GM20000 (cell line): ENCODE measurements at regions not wholly inside any gene's neighbourhood (a gene's known extent, or its start where the extent isn't known, plus 50 kb on each side); places are given as distances from the start of the nearest gene placed in this dataset.
"Not testable (repeated sequence)": the region's sequence is repeated elsewhere in the genome, so short reads cannot be mapped to it uniquely, and the experiment has no call there.

Experiments
- DNase-seq: peaks from one replicate; pipeline ENCODE4 v3.0.0; 2012; ENCODE audit warnings: low spot score
- CTCF ChIP-seq: IDR thresholded peaks from 2 replicates; pipeline ENCODE4 v1.5.1; 2012; ENCODE audit warnings: mild to moderate bottlenecking, control low read depth; ENCODE audit errors: extremely low read depth, missing control alignments

DNA sequence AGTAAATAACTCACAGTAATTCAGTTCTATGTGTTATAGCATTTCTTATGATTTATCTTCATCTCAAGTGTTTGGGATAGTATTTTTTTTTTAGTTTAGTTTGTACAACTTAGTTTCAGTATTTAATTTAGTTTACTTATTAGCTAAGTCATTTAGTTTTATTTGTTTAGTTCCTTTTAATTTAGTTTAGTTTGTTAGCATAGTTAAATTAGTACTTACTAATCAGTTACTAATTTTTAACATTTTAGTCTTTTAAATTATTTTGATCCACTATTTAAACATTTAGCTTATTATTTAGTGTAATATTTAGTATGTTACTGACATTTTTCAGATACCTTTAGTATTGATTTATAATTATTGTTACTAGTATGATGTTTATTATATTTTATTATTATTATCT is 85.2 kb upstream of the SIPA1L2 start:
- TF ChIP-seq CTCF = no peak
- DNase-seq = no peak

GRCh38 chr1:232717911-232718310 is 87.3 kb upstream of the MAP10 start:
- DNase-seq = not testable (repeated sequence)

GRCh38 chr1:232718928-232719927 is 86.0 kb upstream of the MAP10 start:
- no peak for TF ChIP-seq CTCF
- DNase-seq = no peak

DNA sequence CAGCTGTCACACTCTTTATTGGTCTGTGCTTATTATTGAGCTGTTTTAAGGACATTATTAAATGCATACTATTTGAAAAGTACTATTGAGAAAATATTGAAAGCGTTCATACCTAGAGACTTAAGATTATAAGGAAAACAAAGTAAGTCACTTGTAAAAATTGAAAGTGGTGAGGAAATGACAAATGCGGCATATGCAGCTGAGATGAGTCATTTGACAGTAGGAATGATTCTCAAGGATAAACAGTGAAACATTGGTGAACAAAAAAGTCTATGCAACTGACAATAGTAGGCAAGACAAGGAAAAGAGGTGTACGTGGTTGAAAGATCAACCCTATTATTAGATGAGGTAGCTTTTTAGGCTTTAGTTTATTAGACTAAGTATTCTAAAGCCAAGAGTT is 82.6 kb upstream of the MAP10 start:
- no peak for DNase-seq
- TF ChIP-seq CTCF = no peak

- peak; percentile 16 for DNase-seq
Observed at GRCh38 chr1:232725305-232726047, 79.7 kb upstream of the MAP10 start.

DNA sequence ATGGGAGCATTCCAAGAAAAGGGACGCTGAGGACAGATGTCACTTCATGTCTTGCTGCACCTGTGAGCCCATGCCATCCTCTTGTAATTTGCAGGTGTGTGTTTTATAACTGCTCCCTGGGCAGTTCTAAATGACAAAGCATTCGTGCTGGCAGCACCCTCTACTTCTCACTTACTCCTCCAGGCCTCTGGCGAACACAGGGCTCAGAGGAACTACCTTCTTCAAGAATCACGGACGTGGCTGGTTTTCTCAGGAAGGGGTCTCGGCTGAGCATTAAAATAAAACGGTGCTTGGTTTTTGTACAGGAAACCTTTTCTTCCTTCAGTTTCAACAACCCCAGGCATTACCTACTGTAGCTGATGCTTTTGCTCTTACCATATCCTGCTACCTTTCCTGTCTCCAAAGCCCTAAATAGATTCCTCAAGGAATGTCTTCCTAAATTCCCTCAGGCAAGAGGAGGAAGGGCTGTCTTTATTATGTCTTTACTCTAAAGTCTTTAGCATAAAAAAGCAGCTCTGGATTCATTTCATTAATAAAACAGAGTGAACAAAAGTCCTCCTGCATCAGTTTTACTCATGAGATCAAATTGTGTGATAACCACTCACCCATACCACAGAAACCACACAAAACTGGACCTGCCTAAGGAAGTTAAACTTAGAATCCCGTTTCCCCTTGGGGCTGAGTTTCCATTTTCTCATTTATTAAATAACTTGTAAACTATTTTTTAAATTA is 79.0 kb upstream of the MAP10 start:
- peak; percentile 10 for DNase-seq
- no peak for TF ChIP-seq CTCF

More at GRCh38 chr1:232725305-232726047, 79.7 kb upstream of the MAP10 start:
- no peak for TF ChIP-seq CTCF

DNA sequence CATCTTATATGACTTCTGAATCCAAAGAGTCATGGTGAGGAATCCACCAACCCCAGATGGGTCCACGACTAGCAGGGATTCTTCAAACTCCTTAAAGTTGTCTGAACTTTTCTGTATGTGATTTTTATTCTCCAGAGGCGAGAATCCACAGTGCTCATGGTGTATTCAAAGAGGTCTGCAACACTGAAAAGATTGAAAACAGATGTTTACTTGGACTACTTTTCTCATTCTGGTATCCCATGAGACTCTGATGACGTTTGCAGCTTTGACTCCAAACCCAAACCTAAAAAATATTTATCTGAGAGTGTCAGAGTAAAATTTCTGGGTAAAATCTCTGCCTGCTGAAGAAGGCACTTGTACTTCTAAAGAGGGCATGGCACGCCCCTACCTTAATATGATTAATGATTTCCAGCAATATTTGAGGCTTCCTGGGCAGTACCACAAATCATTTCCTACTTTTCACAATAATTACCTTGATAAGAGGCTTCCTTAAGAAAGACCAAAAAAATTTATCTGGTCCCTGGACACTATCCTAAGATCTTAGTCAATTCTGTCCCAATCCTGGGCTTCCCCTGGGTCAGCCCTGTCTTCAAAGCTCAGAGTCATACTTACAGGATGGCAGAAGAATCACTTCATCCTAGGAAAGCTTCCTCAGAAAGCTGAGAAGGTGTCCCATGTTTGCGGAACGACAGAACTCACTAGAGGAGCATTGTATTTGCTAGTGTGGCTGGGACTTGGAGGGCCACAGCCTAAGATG is 76.5 kb upstream of the MAP10 start:
- no peak for TF ChIP-seq CTCF
- DNase-seq = no peak
